ENCODE measurements at regions not wholly inside any gene's neighbourhood (a gene's known extent, or its start where the extent isn't known, plus 50 kb on each side); places are given as distances from the start of the nearest gene placed in this dataset.

DNA sequence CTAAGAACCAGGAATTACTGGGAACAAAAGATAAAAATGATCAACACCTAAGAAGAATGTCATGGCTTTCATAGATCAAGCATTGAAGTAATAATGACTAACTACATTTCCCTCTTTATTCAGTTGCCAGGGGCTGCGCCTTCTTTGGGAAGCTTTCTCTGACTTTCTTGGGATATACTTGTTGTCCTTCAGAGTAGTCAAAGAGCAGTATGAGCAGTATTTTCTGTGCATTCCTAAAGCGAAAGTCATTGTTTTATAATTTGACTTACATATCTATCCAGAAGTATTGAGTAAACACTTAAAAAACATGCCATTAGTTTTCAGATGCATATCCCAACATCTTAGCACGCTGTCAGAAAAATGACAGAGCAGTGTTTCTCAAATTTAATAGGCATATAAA lies 2412.4 kb downstream of the PCDH9 start:
- TF ChIP-seq SMAD3 (CRISPR knock-in tag; IDR thresholded peaks at IDR 0.05; ENCODE audit: borderline replicate concordance) (no peak), TEAD1 (CRISPR knock-in tag; IDR thresholded peaks at IDR 0.05) (no peak), ZNF416 (CRISPR knock-in tag; IDR thresholded peaks at IDR 0.05) (no peak), SP1 (CRISPR knock-in tag; conservative IDR thresholded peaks at IDR 0.05) (no peak)
- TF ChIP-seq, protein P1, sequence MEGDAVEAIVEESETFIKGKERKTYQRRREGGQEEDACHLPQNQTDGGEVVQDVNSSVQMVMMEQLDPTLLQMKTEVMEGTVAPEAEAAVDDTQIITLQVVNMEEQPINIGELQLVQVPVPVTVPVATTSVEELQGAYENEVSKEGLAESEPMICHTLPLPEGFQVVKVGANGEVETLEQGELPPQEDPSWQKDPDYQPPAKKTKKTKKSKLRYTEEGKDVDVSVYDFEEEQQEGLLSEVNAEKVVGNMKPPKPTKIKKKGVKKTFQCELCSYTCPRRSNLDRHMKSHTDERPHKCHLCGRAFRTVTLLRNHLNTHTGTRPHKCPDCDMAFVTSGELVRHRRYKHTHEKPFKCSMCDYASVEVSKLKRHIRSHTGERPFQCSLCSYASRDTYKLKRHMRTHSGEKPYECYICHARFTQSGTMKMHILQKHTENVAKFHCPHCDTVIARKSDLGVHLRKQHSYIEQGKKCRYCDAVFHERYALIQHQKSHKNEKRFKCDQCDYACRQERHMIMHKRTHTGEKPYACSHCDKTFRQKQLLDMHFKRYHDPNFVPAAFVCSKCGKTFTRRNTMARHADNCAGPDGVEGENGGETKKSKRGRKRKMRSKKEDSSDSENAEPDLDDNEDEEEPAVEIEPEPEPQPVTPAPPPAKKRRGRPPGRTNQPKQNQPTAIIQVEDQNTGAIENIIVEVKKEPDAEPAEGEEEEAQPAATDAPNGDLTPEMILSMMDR (IDR thresholded peaks at IDR 0.05), result no peak
- TF ChIP-seq, protein P2, sequence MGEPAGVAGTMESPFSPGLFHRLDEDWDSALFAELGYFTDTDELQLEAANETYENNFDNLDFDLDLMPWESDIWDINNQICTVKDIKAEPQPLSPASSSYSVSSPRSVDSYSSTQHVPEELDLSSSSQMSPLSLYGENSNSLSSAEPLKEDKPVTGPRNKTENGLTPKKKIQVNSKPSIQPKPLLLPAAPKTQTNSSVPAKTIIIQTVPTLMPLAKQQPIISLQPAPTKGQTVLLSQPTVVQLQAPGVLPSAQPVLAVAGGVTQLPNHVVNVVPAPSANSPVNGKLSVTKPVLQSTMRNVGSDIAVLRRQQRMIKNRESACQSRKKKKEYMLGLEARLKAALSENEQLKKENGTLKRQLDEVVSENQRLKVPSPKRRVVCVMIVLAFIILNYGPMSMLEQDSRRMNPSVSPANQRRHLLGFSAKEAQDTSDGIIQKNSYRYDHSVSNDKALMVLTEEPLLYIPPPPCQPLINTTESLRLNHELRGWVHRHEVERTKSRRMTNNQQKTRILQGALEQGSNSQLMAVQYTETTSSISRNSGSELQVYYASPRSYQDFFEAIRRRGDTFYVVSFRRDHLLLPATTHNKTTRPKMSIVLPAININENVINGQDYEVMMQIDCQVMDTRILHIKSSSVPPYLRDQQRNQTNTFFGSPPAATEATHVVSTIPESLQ (CRISPR knock-in tag; IDR thresholded peaks at IDR 0.05), result no peak
- TF ChIP-seq, protein P3, sequence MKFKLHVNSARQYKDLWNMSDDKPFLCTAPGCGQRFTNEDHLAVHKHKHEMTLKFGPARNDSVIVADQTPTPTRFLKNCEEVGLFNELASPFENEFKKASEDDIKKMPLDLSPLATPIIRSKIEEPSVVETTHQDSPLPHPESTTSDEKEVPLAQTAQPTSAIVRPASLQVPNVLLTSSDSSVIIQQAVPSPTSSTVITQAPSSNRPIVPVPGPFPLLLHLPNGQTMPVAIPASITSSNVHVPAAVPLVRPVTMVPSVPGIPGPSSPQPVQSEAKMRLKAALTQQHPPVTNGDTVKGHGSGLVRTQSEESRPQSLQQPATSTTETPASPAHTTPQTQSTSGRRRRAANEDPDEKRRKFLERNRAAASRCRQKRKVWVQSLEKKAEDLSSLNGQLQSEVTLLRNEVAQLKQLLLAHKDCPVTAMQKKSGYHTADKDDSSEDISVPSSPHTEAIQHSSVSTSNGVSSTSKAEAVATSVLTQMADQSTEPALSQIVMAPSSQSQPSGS (CRISPR knock-in tag; IDR thresholded peaks at IDR 0.05; ENCODE audit: borderline replicate concordance, low read depth), result no peak
